ENCODE measurements at regions not wholly inside any gene's neighbourhood (a gene's known extent, or its start where the extent isn't known, plus 50 kb on each side); places are given as distances from the start of the nearest gene placed in this dataset.

- TF ChIP-seq CTCF (conservative IDR thresholded peaks at IDR 0.05 in 1 of 2, IDR thresholded peaks at IDR 0.05 in 1 of 2; ENCODE audit: extremely low read depth in 1 of 2, insufficient read depth in 1 of 2, low read depth in 1 of 2, low read length in 2 of 2): no peak
- no peak for TF ChIP-seq EZH2 (IDR thresholded peaks at IDR 0.05; ENCODE audit: borderline replicate concordance, low read length)
These were observed 605.8 kb downstream of the UQCRFS1 start for GRCh38 chr19:28607066-28607583.

Data from mammary epithelial cell (primary cell).